ENCODE measurements at regions not wholly inside any gene's neighbourhood (a gene's known extent, or its start where the extent isn't known, plus 50 kb on each side); places are given as distances from the start of the nearest gene placed in this dataset.

DNA sequence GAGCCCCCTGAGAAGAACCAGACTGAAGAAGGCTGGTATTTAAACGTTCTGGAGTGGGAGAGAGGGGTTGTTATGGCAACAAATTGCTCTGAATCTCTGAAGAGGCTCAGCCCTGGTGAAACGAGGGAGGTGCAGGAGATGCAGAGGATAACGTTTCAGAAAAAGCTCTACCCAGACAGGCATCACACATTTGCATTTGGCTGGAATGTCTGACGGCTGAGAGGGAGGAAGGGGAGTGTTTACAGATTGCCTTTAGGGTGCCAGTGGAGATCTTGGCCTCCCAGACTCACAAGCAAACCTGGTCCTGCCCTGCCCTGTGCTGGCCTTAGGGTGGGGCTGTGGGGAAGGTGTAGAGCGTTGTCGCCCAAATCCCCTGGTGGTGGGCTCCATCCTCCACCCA, 169.0 kb upstream of the AJAP1 start:
- TF ChIP-seq, protein P1, sequence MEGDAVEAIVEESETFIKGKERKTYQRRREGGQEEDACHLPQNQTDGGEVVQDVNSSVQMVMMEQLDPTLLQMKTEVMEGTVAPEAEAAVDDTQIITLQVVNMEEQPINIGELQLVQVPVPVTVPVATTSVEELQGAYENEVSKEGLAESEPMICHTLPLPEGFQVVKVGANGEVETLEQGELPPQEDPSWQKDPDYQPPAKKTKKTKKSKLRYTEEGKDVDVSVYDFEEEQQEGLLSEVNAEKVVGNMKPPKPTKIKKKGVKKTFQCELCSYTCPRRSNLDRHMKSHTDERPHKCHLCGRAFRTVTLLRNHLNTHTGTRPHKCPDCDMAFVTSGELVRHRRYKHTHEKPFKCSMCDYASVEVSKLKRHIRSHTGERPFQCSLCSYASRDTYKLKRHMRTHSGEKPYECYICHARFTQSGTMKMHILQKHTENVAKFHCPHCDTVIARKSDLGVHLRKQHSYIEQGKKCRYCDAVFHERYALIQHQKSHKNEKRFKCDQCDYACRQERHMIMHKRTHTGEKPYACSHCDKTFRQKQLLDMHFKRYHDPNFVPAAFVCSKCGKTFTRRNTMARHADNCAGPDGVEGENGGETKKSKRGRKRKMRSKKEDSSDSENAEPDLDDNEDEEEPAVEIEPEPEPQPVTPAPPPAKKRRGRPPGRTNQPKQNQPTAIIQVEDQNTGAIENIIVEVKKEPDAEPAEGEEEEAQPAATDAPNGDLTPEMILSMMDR (IDR thresholded peaks at IDR 0.05; ENCODE audit: low read depth, low read length, poor library complexity, severe bottlenecking), result no peak
- TF ChIP-seq EZH2phosphoT487 (IDR thresholded peaks at IDR 0.05; ENCODE audit: borderline replicate concordance, low read length), result no peak

Data from DOHH2 (cell line).